HG02970 (cell line): ENCODE measurements at regions not wholly inside any gene's neighbourhood (a gene's known extent, or its start where the extent isn't known, plus 50 kb on each side); places are given as distances from the start of the nearest gene placed in this dataset.
"Not testable (repeated sequence)": the region's sequence is repeated elsewhere in the genome, so short reads cannot be mapped to it uniquely, and the experiment has no call there.

Source experiments
- ATAC-seq: cut with Tn5 transposase; IDR thresholded peaks from one replicate; pipeline ENCODE4 v1.9.1; 2021; ENCODE audit warnings: mild to moderate bottlenecking, moderate library complexity, moderate number of reproducible peaks; ENCODE audit not compliant: unreplicated experiment, low FRiP score

DNA sequence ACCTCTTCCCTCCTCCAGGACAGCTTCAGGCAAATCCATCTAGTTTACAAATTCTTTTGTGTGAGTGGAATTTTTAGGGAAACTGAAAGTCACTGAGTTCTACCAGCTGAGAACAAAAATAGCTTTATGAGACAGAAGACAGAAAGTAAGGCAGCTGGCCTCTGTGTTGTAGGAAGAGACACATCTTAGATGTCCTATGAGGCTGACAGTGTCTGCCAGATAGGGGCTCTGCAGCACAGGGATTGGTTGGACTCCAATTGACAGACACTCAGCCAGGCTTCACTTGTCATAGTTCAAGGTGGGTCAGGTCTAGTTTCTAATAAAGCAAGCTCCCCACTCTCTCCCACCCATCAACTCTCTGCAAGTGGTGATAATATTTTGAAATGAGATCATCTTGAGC is 574.9 kb downstream of the CCSER2 start:
- no peak for ATAC-seq

DNA sequence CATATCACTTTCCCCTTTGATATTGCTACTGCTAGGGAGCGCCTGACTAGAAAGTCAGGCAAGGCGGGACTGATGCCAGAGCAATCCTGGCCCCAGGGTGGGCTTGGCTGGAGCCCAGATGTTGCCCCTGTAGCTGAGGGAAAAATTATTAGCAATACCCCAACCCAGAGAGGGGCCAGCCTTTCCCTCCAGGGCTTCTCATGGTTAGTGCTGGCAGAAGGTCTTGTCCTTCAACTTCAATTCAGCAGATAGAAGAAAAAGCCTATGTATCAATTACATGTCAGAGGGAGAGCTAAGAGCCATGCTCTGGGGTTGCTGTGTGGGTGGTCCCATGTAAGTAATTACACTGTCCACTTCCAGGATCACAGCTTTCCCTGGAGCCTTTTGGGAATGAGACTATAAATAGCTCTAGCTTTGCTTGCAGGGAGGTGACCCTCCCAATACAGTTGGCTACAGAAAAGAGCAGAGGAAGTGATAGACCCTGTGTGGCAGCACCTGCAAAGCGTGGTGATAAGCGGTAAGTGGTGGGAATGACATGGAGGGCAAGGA is 579.1 kb downstream of the CCSER2 start:
- no peak for ATAC-seq

GRCh38 chr10:84908491-84908890 is 580.1 kb downstream of the CCSER2 start:
- no peak for ATAC-seq

DNA sequence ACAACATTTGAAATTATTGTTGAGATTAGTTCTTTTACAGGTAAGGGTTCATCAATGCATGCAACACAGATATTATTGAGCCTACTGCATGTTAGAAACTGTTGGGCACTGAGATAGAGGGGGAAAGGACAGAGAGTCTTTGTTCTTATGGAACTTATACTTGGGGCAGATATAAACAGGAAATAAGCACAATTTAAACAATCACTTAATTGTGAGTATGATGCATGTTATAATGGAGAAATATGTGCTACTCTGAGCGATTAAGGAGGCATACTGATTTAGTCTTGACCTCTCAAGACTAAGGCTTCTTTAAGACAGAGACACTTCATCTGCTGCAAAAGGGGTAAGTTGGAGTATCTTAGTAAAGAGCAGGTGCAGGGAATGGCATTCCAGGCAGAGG is 593.3 kb downstream of the CCSER2 start:
- ATAC-seq = no peak

GRCh38 chr10:84924131-84924530 is 595.7 kb downstream of the CCSER2 start:
- no peak for ATAC-seq

DNA sequence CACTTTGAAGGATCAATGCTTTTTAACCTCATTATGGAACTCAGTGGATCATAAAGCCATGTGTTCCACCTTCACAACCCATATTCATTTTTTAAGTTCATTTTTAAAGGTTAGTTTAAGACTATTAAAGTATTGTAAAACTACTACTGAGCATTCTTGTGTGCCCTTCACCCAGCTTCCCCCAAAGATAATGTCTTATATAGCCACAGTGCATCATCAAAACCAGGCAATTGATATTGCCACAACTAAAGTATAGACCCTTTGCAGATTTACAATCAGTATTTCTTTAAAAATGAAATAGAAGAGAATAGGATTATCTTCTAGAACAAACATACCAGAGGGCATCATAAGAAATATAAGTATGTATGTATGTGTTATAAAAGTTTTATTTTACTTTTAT is 597.1 kb downstream of the CCSER2 start:
- no peak for ATAC-seq

DNA sequence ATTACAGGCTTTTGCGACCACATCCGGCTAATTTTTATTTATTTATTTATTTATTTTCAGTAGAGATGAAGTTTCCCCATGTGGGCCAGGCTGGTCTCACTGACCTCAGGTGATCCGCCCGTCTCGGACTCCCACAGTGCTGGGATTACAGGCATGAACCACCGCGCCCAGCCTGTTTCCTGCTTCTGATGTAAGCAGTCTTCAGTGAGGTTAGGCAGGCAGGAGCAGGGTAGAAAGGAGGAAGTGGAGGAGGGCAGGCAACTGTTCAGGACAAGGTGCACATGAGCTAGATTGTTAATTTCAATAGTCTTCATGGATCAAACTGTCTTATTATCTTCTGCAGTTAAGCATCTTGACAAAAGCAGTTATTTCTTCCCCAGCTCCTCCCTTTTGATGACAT is 605.0 kb downstream of the CCSER2 start:
- no peak for ATAC-seq

GRCh38 chr10:84935772-84936171 is 607.4 kb downstream of the CCSER2 start:
- no peak for ATAC-seq

DNA sequence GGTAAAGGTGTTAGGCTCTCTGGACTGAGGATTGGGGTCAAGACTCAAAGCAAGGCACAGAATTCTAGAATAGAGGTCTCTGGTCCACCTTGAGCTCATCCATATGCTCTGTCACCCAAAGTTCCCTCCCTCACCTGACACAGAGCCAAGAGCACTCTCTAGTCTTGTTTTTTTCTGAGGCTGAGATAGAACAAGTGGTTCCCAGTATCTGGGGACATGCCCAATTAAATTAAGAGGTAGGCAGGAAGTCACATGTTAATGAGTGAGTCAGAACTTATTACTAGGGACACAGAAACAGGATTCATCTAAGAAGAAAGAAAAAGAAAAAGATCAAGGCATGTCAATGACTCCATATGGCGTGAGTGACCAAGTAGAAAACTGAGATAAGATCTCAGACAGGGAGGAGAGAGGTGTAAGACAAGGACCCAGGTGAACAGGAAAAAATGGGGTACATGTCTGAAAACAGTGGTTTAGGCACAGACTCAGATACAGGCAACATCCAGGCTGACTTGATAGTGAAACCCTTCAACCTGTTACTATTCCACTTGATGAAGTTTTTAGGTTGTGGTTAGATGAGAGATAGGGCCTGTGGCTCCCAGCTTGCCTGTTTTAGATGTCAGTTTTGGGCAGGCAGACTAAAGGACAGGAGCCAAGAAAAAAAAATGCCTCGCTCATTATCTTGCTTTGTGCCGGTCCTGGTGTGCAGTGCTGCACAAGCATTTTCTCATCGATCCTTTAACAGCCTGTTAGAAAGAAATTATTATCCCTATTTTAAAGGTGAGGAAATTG is 609.9 kb downstream of the CCSER2 start:
- ATAC-seq = no peak

- ATAC-seq = no peak
Observed at GRCh38 chr10:84943541-84943940, 615.2 kb downstream of the CCSER2 start.

GRCh38 chr10:84944187-84944586 is 615.8 kb downstream of the CCSER2 start:
- ATAC-seq = no peak

GRCh38 chr10:84945791-84946190 is 617.4 kb downstream of the CCSER2 start:
- ATAC-seq = no peak

DNA sequence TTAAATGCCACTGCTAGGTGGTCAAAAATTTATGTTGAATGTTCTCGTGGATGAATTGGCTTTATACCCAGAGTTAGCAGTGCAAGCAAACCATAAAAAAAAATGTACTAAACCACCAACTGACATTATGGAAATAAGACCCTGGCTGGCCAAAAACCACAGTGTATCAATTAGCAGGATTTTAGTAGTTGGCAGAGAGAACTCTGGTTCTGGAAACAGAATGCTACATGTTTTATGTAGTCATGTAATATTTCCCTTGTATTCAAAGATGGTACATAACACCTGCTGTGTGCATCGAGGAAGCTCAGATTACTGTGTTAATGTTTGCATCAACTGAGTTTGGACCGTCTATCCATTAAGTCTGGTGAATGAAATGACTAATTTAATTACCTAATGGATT is 618.5 kb downstream of the CCSER2 start:
- ATAC-seq = no peak

GRCh38 chr10:84948644-84949043 is 620.3 kb downstream of the CCSER2 start:
- no peak for ATAC-seq

GRCh38 chr10:84951616-84952015 is 623.2 kb downstream of the CCSER2 start:
- ATAC-seq = no peak

GRCh38 chr10:84957427-84957826 is 629.0 kb downstream of the CCSER2 start:
- no peak for ATAC-seq

GRCh38 chr10:84965468-84965867 is 637.1 kb downstream of the CCSER2 start:
- no peak for ATAC-seq

DNA sequence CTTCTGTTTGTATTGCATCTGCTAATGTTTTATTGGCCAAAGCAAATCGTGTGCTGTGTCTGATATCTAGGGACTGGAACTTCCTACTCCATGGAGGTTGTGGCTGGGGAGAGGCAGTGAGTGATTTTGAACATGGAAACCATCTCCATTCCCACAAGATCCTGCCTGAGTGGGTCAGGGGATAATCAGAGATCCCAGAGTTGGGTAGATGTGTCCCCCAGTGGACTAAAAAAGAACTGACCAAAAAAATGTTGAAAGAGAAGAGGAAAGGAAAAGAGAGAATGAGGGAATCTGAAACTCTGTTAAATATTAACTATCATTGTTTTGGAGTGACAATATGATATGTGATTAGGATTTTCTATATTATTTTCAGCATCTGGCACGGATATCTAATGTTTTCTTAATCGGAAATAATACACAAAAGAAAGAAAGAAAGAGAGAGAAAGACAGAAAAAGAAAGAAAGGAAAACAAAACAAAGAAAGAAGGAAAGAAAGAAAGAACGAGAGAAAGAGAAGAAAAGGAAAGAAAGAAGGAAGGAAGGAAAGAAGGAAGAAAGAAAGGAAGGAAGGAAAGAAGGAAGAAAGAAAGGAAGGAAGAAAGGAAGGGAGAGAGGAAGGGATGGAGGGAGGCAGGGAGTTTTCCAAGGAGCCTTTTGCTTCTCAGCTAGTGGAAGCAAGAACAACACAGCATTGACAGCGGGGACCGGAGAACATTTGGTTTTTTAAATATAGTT is 638.5 kb downstream of the CCSER2 start:
- ATAC-seq = no peak

DNA sequence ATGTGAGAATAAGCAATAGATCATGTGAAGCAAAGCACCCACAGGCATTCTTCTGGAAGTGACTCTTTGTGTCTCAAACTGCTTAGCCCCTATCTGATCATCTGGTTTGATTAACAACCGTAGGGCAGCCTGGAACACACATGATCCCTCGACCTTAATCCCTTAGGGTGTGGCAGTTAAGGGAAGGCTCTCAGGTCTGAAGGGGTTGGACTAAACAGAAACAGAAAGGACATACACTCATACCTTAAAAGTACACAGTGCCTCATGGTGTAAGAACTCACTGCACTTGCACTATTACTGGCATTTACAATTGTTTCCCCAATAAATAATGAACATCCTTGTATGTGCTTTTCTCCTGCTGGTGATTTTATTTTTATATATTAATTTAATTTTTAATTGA is 640.9 kb downstream of the CCSER2 start:
- not testable (repeated sequence) for ATAC-seq

- ATAC-seq = no peak
Observed at GRCh38 chr10:84987039-84987438, 658.6 kb downstream of the CCSER2 start.

- no peak for ATAC-seq
Observed at GRCh38 chr10:84988011-84988410, 659.6 kb downstream of the CCSER2 start.

- ATAC-seq = no peak
Observed at GRCh38 chr10:84990713-84991112, 662.3 kb downstream of the CCSER2 start.
